ENCODE measurements at regions not wholly inside any gene's neighbourhood (a gene's known extent, or its start where the extent isn't known, plus 50 kb on each side); places are given as distances from the start of the nearest gene placed in this dataset.

- no peaks in the 10 kb centered on the region for H3F3A ChIP-seq (ENCODE audit: low read length, unreplicated experiment)
- ChIA-PET CTCF (no interaction called here), POLR2A (ENCODE audit: unreplicated experiment) (no interaction called here)
- H2AFZ ChIP-seq (ENCODE audit: low read length): no peak overlapping the region
- no TSS peak for BruUV-seq (replicated peaks)
- no peak overlapping the region for H3K4me2 ChIP-seq (ENCODE audit: low read length)
- no peak overlapping the region for H3K27ac ChIP-seq (ENCODE audit: low read length)
- no peaks in the 10 kb centered on the region for H3K4me1 ChIP-seq (ENCODE audit: insufficient read depth, low read length)
- no peaks in the 10 kb centered on the region for H4K20me1 ChIP-seq (ENCODE audit: low read length)
- no peak for ATAC-seq
- TF ChIP-seq EZH2 (IDR thresholded peaks at IDR 0.05; ENCODE audit: low read length, unreplicated experiment) (no peak), CTCF (conservative IDR thresholded peaks at IDR 0.05; ENCODE audit: low read depth, low read length) (no peak), EZH2phosphoT487 (IDR thresholded peaks at IDR 0.05; ENCODE audit: borderline replicate concordance, low read length) (no peak)
- intact Hi-C loops (cut with micrococcal nuclease): no loop called here
- no peak for DNase-seq
- H3K4me3 ChIP-seq (ENCODE audit: low read length): no peak overlapping the region
- no peak overlapping the region for H3K9ac ChIP-seq (ENCODE audit: low read length)
- H3K27me3 ChIP-seq (ENCODE audit: low read length): no peaks in the 10 kb centered on the region
- H3K9me2 ChIP-seq (replicated peaks; ENCODE audit: low read length): no peaks in the 10 kb centered on the region
- no peaks in the 10 kb centered on the region for H3K79me2 ChIP-seq (ENCODE audit: low read length)
- no peaks in the 10 kb centered on the region for H3K9me3 ChIP-seq (ENCODE audit: low read length)
- H3K36me3 ChIP-seq (ENCODE audit: low read depth, low read length): no peaks in the 10 kb centered on the region
Observed at GRCh38 chr7:110397927-110398660, 692.8 kb upstream of the LRRN3 start.

- H3K9me2 ChIP-seq (replicated peaks; ENCODE audit: low read length): no peaks in the 10 kb centered on the region
- H3K27ac ChIP-seq (ENCODE audit: low read length): no peak overlapping the region
- H3K4me2 ChIP-seq (ENCODE audit: low read length): no peak overlapping the region
- no peaks in the 10 kb centered on the region for H3K9me3 ChIP-seq (ENCODE audit: low read length)
- H3K4me3 ChIP-seq (ENCODE audit: low read length): no peak overlapping the region
- H3K4me1 ChIP-seq (ENCODE audit: insufficient read depth, low read length): no peaks in the 10 kb centered on the region
- no peak for TF ChIP-seq CTCF (conservative IDR thresholded peaks at IDR 0.05; ENCODE audit: low read depth, low read length)
- no peak for TF ChIP-seq EZH2 (IDR thresholded peaks at IDR 0.05; ENCODE audit: low read length, unreplicated experiment)
- no peak for TF ChIP-seq EZH2phosphoT487 (IDR thresholded peaks at IDR 0.05; ENCODE audit: borderline replicate concordance, low read length)
- BruUV-seq (replicated peaks): no TSS peak
- H3K79me2 ChIP-seq (ENCODE audit: low read length): no peaks in the 10 kb centered on the region
- no peaks in the 10 kb centered on the region for H4K20me1 ChIP-seq (ENCODE audit: low read length)
- DNase-seq: no peak
- no peak overlapping the region for H2AFZ ChIP-seq (ENCODE audit: low read length)
- ChIA-PET CTCF (no interaction called here), POLR2A (ENCODE audit: unreplicated experiment) (no interaction called here)
- intact Hi-C loops (cut with micrococcal nuclease): no loop called here
- no peaks in the 10 kb centered on the region for H3K36me3 ChIP-seq (ENCODE audit: low read depth, low read length)
- ATAC-seq: no peak
- H3K27me3 ChIP-seq (ENCODE audit: low read length): no peaks in the 10 kb centered on the region
- no peaks in the 10 kb centered on the region for H3F3A ChIP-seq (ENCODE audit: low read length, unreplicated experiment)
- no peak overlapping the region for H3K9ac ChIP-seq (ENCODE audit: low read length)
Observed at GRCh38 chr7:110399421-110399820, 691.5 kb upstream of the LRRN3 start.

- H3K4me3 ChIP-seq (ENCODE audit: low read length): no peak overlapping the region
- H3F3A ChIP-seq (ENCODE audit: low read length, unreplicated experiment): no peaks in the 10 kb centered on the region
- ATAC-seq (no peak), DNase-seq (no peak)
- no peak overlapping the region for H2AFZ ChIP-seq (ENCODE audit: low read length)
- H3K4me1 ChIP-seq (ENCODE audit: insufficient read depth, low read length): no peaks in the 10 kb centered on the region
- no peaks in the 10 kb centered on the region for H3K36me3 ChIP-seq (ENCODE audit: low read depth, low read length)
- H3K4me2 ChIP-seq (ENCODE audit: low read length): no peak overlapping the region
- CTCF ChIA-PET: no interaction called here
- no TSS peak for BruUV-seq (replicated peaks)
- TF ChIP-seq EZH2 (IDR thresholded peaks at IDR 0.05; ENCODE audit: low read length, unreplicated experiment): no peak
- TF ChIP-seq EZH2phosphoT487 (IDR thresholded peaks at IDR 0.05; ENCODE audit: borderline replicate concordance, low read length): no peak
- no peak for TF ChIP-seq CTCF (conservative IDR thresholded peaks at IDR 0.05; ENCODE audit: low read depth, low read length)
- no peaks in the 10 kb centered on the region for H3K9me2 ChIP-seq (replicated peaks; ENCODE audit: low read length)
- no peaks in the 10 kb centered on the region for H4K20me1 ChIP-seq (ENCODE audit: low read length)
- POLR2A ChIA-PET (ENCODE audit: unreplicated experiment): interaction anchor here (0.6 kb wide), 1 partner anchor 122 kb away, joined by 3 read pairs; no protein-coding TSS in a partner anchor
- intact Hi-C loops (cut with micrococcal nuclease): no loop called here
- H3K9ac ChIP-seq (ENCODE audit: low read length): no peak overlapping the region
- H3K9me3 ChIP-seq (ENCODE audit: low read length): no peaks in the 10 kb centered on the region
- no peaks in the 10 kb centered on the region for H3K27me3 ChIP-seq (ENCODE audit: low read length)
- no peak overlapping the region for H3K27ac ChIP-seq (ENCODE audit: low read length)
- no peaks in the 10 kb centered on the region for H3K79me2 ChIP-seq (ENCODE audit: low read length)
Observed at GRCh38 chr7:110400411-110400810, 690.5 kb upstream of the LRRN3 start.

All from PC-3 (cell line).